Trophoblast cell (in vitro differentiated cells and primary cell): ENCODE measurements at regions not wholly inside any gene's neighbourhood (a gene's known extent, or its start where the extent isn't known, plus 50 kb on each side); places are given as distances from the start of the nearest gene placed in this dataset.

Experiments
- DNase-seq, 2 donors: peaks; one replicate each; pipeline ENCODE4 v3.0.0-alpha.2; 2016
- H2AFZ ChIP-seq: 2 replicates; pipeline ENCODE4 v1.6.1; 2013; ENCODE audit warnings: low read length, moderate library complexity, mild to moderate bottlenecking; ENCODE audit not compliant: insufficient read depth, poor library complexity
- H2AK5ac ChIP-seq: 2 replicates; pipeline ENCODE4 v1.6.1; 2013; ENCODE audit warnings: mild to moderate bottlenecking, low read length
- H2BK120ac ChIP-seq: 2 replicates; pipeline ENCODE4 v1.6.1; 2013; ENCODE audit warnings: low read length, mild to moderate bottlenecking, moderate library complexity; ENCODE audit not compliant: insufficient read depth, poor library complexity
- H2BK12ac ChIP-seq: 2 replicates; pipeline ENCODE4 v1.6.1; 2013; ENCODE audit warnings: mild to moderate bottlenecking, low read length, moderate library complexity
- H2BK5ac ChIP-seq: 2 replicates; pipeline ENCODE4 v1.6.1; 2013; ENCODE audit warnings: low read length, low read depth, moderate library complexity, mild to moderate bottlenecking; ENCODE audit not compliant: poor library complexity
- H3K14ac ChIP-seq: 2 replicates; pipeline ENCODE4 v1.6.1; 2013; ENCODE audit warnings: mild to moderate bottlenecking, low read length
- H3K18ac ChIP-seq: 2 replicates; pipeline ENCODE4 v1.6.1; 2013; ENCODE audit warnings: mild to moderate bottlenecking, low read length
- H3K23ac ChIP-seq: 2 replicates; pipeline ENCODE4 v1.6.1; 2013; ENCODE audit warnings: low read length
- H3K27ac ChIP-seq: 2 replicates; pipeline ENCODE4 v1.5.1; 2013; ENCODE audit warnings: low read depth, mild to moderate bottlenecking, inconsistent platforms, low read length, moderate library complexity
- H3K27me3 ChIP-seq: 2 replicates; pipeline ENCODE4 v1.6.1; 2013; ENCODE audit warnings: inconsistent platforms, mild to moderate bottlenecking, low read length, moderate library complexity; ENCODE audit not compliant: insufficient read depth
- H3K36me3 ChIP-seq, 2 experiments: 1 replicate in 1 of 2; 2 replicates in 1 of 2; pipeline ENCODE4 v1.6.1; 2013; ENCODE audit warnings: low read length in 2 of 2, mild to moderate bottlenecking in 2 of 2, moderate library complexity in 1 of 2; ENCODE audit not compliant: insufficient read depth in 2 of 2, control insufficient read depth in 1 of 2
- H3K4ac ChIP-seq: 2 replicates; pipeline ENCODE4 v1.6.1; 2013; ENCODE audit warnings: low read depth, mild to moderate bottlenecking, low read length, moderate library complexity
- H3K4me1 ChIP-seq, 2 experiments: 1 replicate in 1 of 2; 2 replicates in 1 of 2; pipeline ENCODE4 v1.6.1; 2013; ENCODE audit warnings: low read length in 2 of 2, mild to moderate bottlenecking in 2 of 2, moderate library complexity in 1 of 2; ENCODE audit not compliant: insufficient read depth in 2 of 2, control insufficient read depth in 1 of 2
- H3K4me2 ChIP-seq: 2 replicates; pipeline ENCODE4 v1.6.1; 2013; ENCODE audit warnings: inconsistent platforms, mild to moderate bottlenecking, low read length, moderate library complexity
- H3K4me3 ChIP-seq: 2 replicates; pipeline ENCODE4 v1.5.1; 2013; ENCODE audit warnings: mild to moderate bottlenecking, low read depth, low read length, inconsistent platforms
- H3K79me1 ChIP-seq: one replicate; pipeline ENCODE4 v1.6.1; 2013; ENCODE audit warnings: low read length
- H3K79me2 ChIP-seq: 2 replicates; pipeline ENCODE4 v1.6.1; 2013; ENCODE audit warnings: low read length, mild to moderate bottlenecking; ENCODE audit not compliant: control insufficient read depth, insufficient read depth, poor library complexity
- H3K9ac ChIP-seq: 2 replicates; pipeline ENCODE4 v1.6.1; 2013; ENCODE audit warnings: mild to moderate bottlenecking, low read length
- H3K9me3 ChIP-seq: 2 replicates; pipeline ENCODE4 v1.6.1; 2013; ENCODE audit warnings: low read depth, mild to moderate bottlenecking, control low read depth, inconsistent platforms, low read length; ENCODE audit not compliant: insufficient read depth
- H4K12ac ChIP-seq: 2 replicates; pipeline ENCODE4 v1.6.1; 2013; ENCODE audit warnings: low read depth, mild to moderate bottlenecking, low read length, moderate library complexity
- H4K8ac ChIP-seq: 2 replicates; pipeline ENCODE4 v1.6.1; 2013; ENCODE audit warnings: low read depth, mild to moderate bottlenecking, low read length, moderate library complexity
- H4K91ac ChIP-seq: one replicate; pipeline ENCODE4 v1.6.1; 2013; ENCODE audit warnings: low read depth, mild to moderate bottlenecking, low read length, moderate library complexity
- WGBS: extraction: QIAGEN DNeasy Blood & Tissue Kit; methylation state at CpG from one replicate; pipeline ENCODE4 v1.1.7; 2013; ENCODE audit warnings: missing lambda C conversion rate; ENCODE audit not compliant: insufficient read length, insufficient coverage; ENCODE audit errors: extremely low coverage; 5-methylcytosine and 5-hydroxymethylcytosine counted together

DNA sequence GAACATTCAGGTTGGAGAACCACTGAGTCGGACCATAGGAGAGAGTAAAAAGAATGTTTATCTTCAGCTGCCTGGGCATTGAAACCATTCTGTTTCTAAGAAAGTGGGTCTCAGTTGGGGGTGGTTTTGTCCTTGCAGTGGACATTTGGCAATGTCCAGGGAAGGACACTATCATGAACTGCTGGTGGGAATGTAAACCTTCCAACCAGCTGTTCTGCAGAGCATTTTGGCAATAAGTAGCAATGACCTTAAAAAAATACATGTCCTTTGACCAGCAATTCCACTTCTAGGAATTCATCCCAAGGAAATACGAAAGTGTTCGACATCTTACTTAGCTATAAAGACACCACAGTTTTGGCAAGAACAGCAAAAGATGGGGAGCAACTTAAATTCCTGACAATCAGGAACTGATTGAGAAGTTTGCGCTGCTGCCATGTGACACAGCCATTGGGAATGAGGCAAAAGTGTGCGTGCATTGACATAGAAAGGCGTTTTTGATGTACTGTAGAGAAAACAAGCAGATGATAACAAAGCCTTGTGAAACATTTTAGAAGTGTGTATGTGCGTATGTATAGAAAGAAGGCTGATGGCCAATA lies 82.9 kb upstream of the MAP1LC3B2 start:
- Histone ChIP-seq H3K4me1 (no peaks in the 10 kb centered on the region), H2BK5ac (no peak overlapping the region), H3K18ac (no peak overlapping the region), H2BK120ac (no peak overlapping the region), H2AK5ac (no peak overlapping the region), H3K9ac (no peak overlapping the region), H3K27me3 (no peaks in the 10 kb centered on the region), H3K4me2 (no peak overlapping the region), H2BK12ac (no peak overlapping the region), H3K23ac (no peak overlapping the region), H4K12ac (no peak overlapping the region), H3K79me1 (no peaks in the 10 kb centered on the region), H4K8ac (no peak overlapping the region), H3K9me3 (peaks cover 7% of the 10 kb centered on the region), H3K4me3 (no peak overlapping the region), H3K36me3 (no peaks in the 10 kb centered on the region), H4K91ac (no peak overlapping the region), H3K4ac (no peak overlapping the region), H3K79me2 (no peaks in the 10 kb centered on the region), H3K14ac (no peak overlapping the region), H2AFZ (no peak overlapping the region), H3K27ac (no peak overlapping the region)
- no CpG with 5 or more reads among the region's 7 CpGs for WGBS
- DNase-seq, result no peak

DNA sequence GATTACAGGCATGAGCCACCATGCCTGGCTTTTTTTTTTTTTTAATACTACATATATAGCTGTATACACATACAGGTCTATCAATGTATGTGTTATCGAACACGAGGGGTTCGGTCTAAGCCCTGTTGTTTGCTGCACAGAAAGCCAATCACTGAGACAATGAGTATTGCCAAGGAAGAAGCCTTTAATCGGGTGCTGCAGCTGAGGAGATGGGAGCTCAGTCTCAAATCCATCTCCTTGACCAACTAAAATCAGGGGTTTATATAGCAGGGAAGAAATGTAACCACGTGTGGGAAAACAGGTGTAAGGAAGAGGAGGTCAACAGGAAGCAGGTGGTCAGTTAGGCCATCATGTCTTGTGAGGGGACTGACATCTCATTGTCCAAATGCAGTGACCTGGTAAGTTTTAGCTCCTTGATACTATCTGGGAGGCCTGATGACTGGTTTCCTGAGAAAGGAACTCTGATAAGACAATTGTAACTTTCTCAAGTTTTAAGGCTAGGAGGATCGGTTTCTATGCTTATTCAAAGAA lies 80.9 kb upstream of the MAP1LC3B2 start:
- no peak overlapping the region for H2AFZ ChIP-seq
- no peak overlapping the region for H3K23ac ChIP-seq
- H2BK5ac ChIP-seq, result no peak overlapping the region
- no peaks in the 10 kb centered on the region for H3K27me3 ChIP-seq
- no peak overlapping the region for H3K9ac ChIP-seq
- H4K8ac ChIP-seq, result no peak overlapping the region
- H2AK5ac ChIP-seq, result no peak overlapping the region
- no peak overlapping the region for H3K4me2 ChIP-seq
- no CpG with 5 or more reads among the region's 6 CpGs for WGBS
- no peak overlapping the region for H3K14ac ChIP-seq
- no peaks in the 10 kb centered on the region for H3K79me1 ChIP-seq
- no peak overlapping the region for H3K27ac ChIP-seq
- H3K18ac ChIP-seq, result no peak overlapping the region
- no peak overlapping the region for H2BK120ac ChIP-seq
- peaks cover 8% of the 10 kb centered on the region for H3K9me3 ChIP-seq
- no peak overlapping the region for H4K91ac ChIP-seq
- no peaks in the 10 kb centered on the region for H3K4me1 ChIP-seq
- no peak for DNase-seq
- H3K79me2 ChIP-seq, result no peaks in the 10 kb centered on the region
- no peaks in the 10 kb centered on the region for H3K36me3 ChIP-seq
- no peak overlapping the region for H4K12ac ChIP-seq
- no peak overlapping the region for H2BK12ac ChIP-seq
- H3K4me3 ChIP-seq, result no peak overlapping the region
- no peak overlapping the region for H3K4ac ChIP-seq

DNA sequence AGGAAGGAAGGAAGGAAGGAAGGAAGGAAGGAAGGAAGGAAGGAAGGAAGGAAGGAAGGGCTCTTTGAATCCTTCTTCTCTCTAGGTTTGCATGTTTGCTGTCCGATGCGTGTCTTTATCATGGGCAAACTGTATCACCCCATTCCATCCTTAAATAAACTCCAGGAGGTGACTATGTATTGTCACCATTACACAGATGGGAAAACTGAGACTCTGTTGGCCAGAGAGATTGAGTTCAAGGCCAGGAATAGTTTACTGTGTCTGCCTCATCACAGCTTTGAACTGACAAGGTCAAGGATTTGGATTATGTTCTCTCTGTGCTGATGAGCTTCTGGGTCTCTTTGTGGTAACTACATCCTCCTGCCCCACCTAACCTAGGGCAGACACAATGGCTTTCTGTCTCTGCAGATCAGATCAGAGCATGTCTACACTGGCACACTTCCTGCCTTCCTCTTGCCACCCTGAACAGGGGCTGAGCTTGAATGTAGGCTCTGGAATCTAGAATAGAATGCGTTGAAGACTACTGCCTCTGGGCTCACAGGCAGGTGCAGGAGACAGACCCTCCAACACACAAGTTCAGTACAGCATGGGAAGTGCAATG lies 78.9 kb upstream of the MAP1LC3B2 start:
- Histone ChIP-seq H2BK12ac (no peak overlapping the region), H3K23ac (no peak overlapping the region), H4K12ac (no peak overlapping the region), H3K36me3 (no peaks in the 10 kb centered on the region), H3K4ac (no peak overlapping the region), H3K79me1 (no peaks in the 10 kb centered on the region), H4K91ac (no peak overlapping the region), H3K14ac (no peak overlapping the region), H3K9ac (no peak overlapping the region), H2BK5ac (no peak overlapping the region), H3K4me1 (no peaks in the 10 kb centered on the region), H3K79me2 (no peaks in the 10 kb centered on the region), H3K27me3 (no peaks in the 10 kb centered on the region), H3K4me2 (no peak overlapping the region), H2AK5ac (no peak overlapping the region), H3K4me3 (no peak overlapping the region), H2AFZ (no peak overlapping the region), H3K9me3 (peaks cover 7% of the 10 kb centered on the region), H3K18ac (no peak overlapping the region), H3K27ac (no peak overlapping the region), H4K8ac (no peak overlapping the region), H2BK120ac (no peak overlapping the region)
- WGBS, result no CpG with 5 or more reads among the region's 3 CpGs
- no peak for DNase-seq

DNA sequence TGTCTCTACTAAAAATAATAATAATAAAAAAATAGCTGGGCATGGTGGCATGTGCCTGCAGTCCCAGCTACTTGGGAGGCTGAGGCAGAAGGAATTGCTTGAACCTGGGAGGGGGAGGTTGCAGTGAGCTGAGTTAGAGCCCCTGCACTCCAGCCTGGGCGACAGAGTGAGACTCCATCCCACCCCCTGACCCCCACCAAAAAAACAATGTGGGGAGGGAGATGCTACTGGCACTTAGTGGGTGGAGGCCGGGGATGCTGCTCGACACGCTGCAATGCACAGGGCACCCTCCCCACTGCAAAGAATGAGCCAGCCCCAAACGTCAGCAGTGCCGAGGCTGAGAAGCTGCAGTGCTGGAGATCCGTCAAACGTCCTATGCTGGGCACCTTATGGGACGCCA lies 77.5 kb upstream of the MAP1LC3B2 start:
- Histone ChIP-seq H3K4me1 (no peaks in the 10 kb centered on the region), H4K91ac (no peak overlapping the region), H3K18ac (no peak overlapping the region), H2AFZ (no peak overlapping the region), H3K27ac (no peak overlapping the region), H3K36me3 (no peaks in the 10 kb centered on the region), H3K79me1 (no peaks in the 10 kb centered on the region), H3K9me3 (peaks cover 5% of the 10 kb centered on the region), H3K4me3 (no peak overlapping the region), H4K12ac (no peak overlapping the region), H2AK5ac (no peak overlapping the region), H3K23ac (no peak overlapping the region), H3K14ac (no peak overlapping the region), H4K8ac (no peak overlapping the region), H3K4me2 (no peak overlapping the region), H2BK120ac (no peak overlapping the region), H3K27me3 (no peaks in the 10 kb centered on the region), H2BK12ac (no peak overlapping the region), H3K4ac (no peak overlapping the region), H2BK5ac (no peak overlapping the region), H3K79me2 (no peaks in the 10 kb centered on the region), H3K9ac (no peak overlapping the region)
- DNase-seq, result no peak
- WGBS, result no CpG with 5 or more reads among the region's 9 CpGs
